GM23338 (cell line): ENCODE measurements at regions not wholly inside any gene's neighbourhood (a gene's known extent, or its start where the extent isn't known, plus 50 kb on each side); places are given as distances from the start of the nearest gene placed in this dataset.

Source experiments
- ATAC-seq: fragments of 200-7000 bp; cut with Tn5 transposase; 3 replicates; pipeline ENCODE4 v1.9.1; 2020
- DNase-seq: peaks from one replicate; pipeline ENCODE4 v3.0.0-alpha.2; 2015; ENCODE audit warnings: low spot score
- H2AFZ ChIP-seq: fragments of 200-600 bp; sonication (generic); 2 replicates; pipeline ENCODE4 v1.8.0; 2016; ENCODE audit warnings: antibody characterized with exemption, mild to moderate bottlenecking, moderate library complexity
- H3F3A ChIP-seq: fragments of 200-600 bp; sonication (generic); replicated peaks from 2 replicates; pipeline ENCODE4 v1.8.0; 2017; ENCODE audit warnings: antibody characterized with exemption, mixed run types, low read depth
- H3K27ac ChIP-seq: fragments of 200-600 bp; sonication (generic); 2 replicates; pipeline ENCODE4 v1.6.1; 2016; ENCODE audit warnings: low read depth
- H3K27me3 ChIP-seq: fragments of 200-600 bp; sonication (generic); 2 replicates; pipeline ENCODE4 v1.8.0; 2016; ENCODE audit warnings: mild to moderate bottlenecking, mixed run types, moderate library complexity; ENCODE audit not compliant: insufficient read depth
- H3K36me3 ChIP-seq: fragments of 200-600 bp; sonication (generic); 2 replicates; pipeline ENCODE4 v1.8.0; 2016; ENCODE audit warnings: mild to moderate bottlenecking; ENCODE audit not compliant: insufficient read depth
- H3K4me1 ChIP-seq: fragments of 200-600 bp; sonication (generic); 2 replicates; pipeline ENCODE4 v1.8.0; 2016; ENCODE audit warnings: mild to moderate bottlenecking, moderate library complexity; ENCODE audit not compliant: insufficient read depth
- H3K4me2 ChIP-seq: fragments of 200-600 bp; sonication (generic); 2 replicates; pipeline ENCODE4 v1.7.1; 2017; ENCODE audit warnings: mixed run types
- H3K4me3 ChIP-seq: fragments of 200-600 bp; sonication (generic); 2 replicates; pipeline ENCODE4 v1.6.1; 2016; ENCODE audit warnings: mixed run types
- H3K79me2 ChIP-seq: fragments of 200-600 bp; sonication (generic); replicated peaks from 2 replicates; pipeline ENCODE4 v1.8.0; 2017; ENCODE audit warnings: mild to moderate bottlenecking; ENCODE audit not compliant: insufficient read depth
- H3K9me2 ChIP-seq: fragments of 200-600 bp; sonication (generic); 2 replicates; pipeline ENCODE4 v1.8.0; 2017; ENCODE audit not compliant: insufficient read depth
- H4K20me1 ChIP-seq: fragments of 200-600 bp; sonication (generic); replicated peaks from 2 replicates; pipeline ENCODE4 v1.8.0; 2017; ENCODE audit warnings: mild to moderate bottlenecking; ENCODE audit not compliant: insufficient read depth
- H3K27ac Mint-ChIP-seq: 2 replicates; pipeline ENCODE4 v1.8.0; 2020; ENCODE audit warnings: inconsistent platforms, mild to moderate bottlenecking, moderate library complexity, mixed read lengths
- H3K27me3 Mint-ChIP-seq: 3 replicates; pipeline ENCODE4 v1.8.0; 2022; ENCODE audit warnings: low read depth, mild to moderate bottlenecking, moderate library complexity, mixed read lengths, inconsistent platforms; ENCODE audit not compliant: insufficient read depth, poor library complexity
- H3K36me3 Mint-ChIP-seq: 3 replicates; pipeline ENCODE4 v1.8.0; 2021; ENCODE audit warnings: low read depth, mild to moderate bottlenecking, inconsistent platforms, moderate library complexity, mixed read lengths
- H3K4me1 Mint-ChIP-seq: 3 replicates; pipeline ENCODE4 v1.8.0; 2020; ENCODE audit warnings: mild to moderate bottlenecking, inconsistent platforms, mixed read lengths
- H3K4me3 Mint-ChIP-seq: 3 replicates; pipeline ENCODE4 v1.8.0; 2021; ENCODE audit warnings: moderate library complexity, mild to moderate bottlenecking, inconsistent platforms, mixed read lengths
- H3K9me3 Mint-ChIP-seq: 3 replicates; pipeline ENCODE4 v1.8.0; 2020; ENCODE audit warnings: moderate library complexity, mild to moderate bottlenecking, inconsistent platforms, mixed read lengths
- CREB1 ChIP-seq: fragments of 250-450 bp; sonication (Bioruptor Pico); IDR thresholded peaks from 2 replicates; pipeline ENCODE4 v1.5.0; 2020; ENCODE audit warnings: low read depth, mild to moderate bottlenecking, moderate library complexity
- EZH2 ChIP-seq: fragments of 200-600 bp; sonication (generic); IDR thresholded peaks from one replicate; pipeline ENCODE4 v1.8.0; 2017; ENCODE audit warnings: antibody characterized with exemption, mild to moderate bottlenecking, low read depth; ENCODE audit not compliant: unreplicated experiment
- EZH2phosphoT487 ChIP-seq: fragments of 200-600 bp; sonication (generic); IDR thresholded peaks from one replicate; pipeline ENCODE4 v1.8.1; 2018; ENCODE audit warnings: antibody characterized with exemption; ENCODE audit not compliant: unreplicated experiment
- JUNB ChIP-seq: IDR thresholded peaks from one replicate; pipeline ENCODE4 v1.6.1; 2016; ENCODE audit warnings: antibody characterized with exemption; ENCODE audit not compliant: unreplicated experiment
- NANOG ChIP-seq: IDR thresholded peaks from 2 replicates; pipeline ENCODE4 v1.6.1; 2016; ENCODE audit warnings: antibody characterized with exemption, borderline replicate concordance
- POLR2AphosphoS5 ChIP-seq: IDR thresholded peaks from 2 replicates; pipeline ENCODE4 v1.6.1; 2016; ENCODE audit warnings: antibody characterized with exemption, low read depth
- STAT1 ChIP-seq: IDR thresholded peaks from one replicate; pipeline ENCODE4 v1.6.1; 2016; ENCODE audit warnings: antibody characterized with exemption; ENCODE audit not compliant: unreplicated experiment
- ZNF114 ChIP-seq: fragments of 250-450 bp; sonication (Bioruptor Pico); IDR thresholded peaks from 2 replicates; pipeline ENCODE4 v1.5.0; 2020; ENCODE audit warnings: mild to moderate bottlenecking, moderate library complexity
- ZNF331 ChIP-seq: fragments of 250-450 bp; sonication (Bioruptor Pico); IDR thresholded peaks from 2 replicates; pipeline ENCODE4 v1.5.0; 2020; ENCODE audit warnings: low read depth, mild to moderate bottlenecking, moderate library complexity
- TF ChIP-seq, protein P1 (sequence below), 2 experiments: fragments of 200-600 bp in 1 of 2; sonication (generic) in 1 of 2; conservative IDR thresholded peaks; 2 replicates each; pipeline versions ENCODE4 v1.5.1 to v1.6.1; 2016 to 2017; ENCODE audit warnings: antibody characterized with exemption in 2 of 2, low read depth in 2 of 2, mild to moderate bottlenecking in 2 of 2, moderate library complexity in 1 of 2
- TF ChIP-seq, protein P2 (sequence below): IDR thresholded peaks from one replicate; pipeline ENCODE4 v1.6.1; 2018; ENCODE audit warnings: antibody characterized with exemption; ENCODE audit not compliant: unreplicated experiment
- TF ChIP-seq, protein P3 (sequence below): IDR thresholded peaks from 2 replicates; pipeline ENCODE4 v1.6.1; 2016; ENCODE audit warnings: antibody characterized with exemption

DNA sequence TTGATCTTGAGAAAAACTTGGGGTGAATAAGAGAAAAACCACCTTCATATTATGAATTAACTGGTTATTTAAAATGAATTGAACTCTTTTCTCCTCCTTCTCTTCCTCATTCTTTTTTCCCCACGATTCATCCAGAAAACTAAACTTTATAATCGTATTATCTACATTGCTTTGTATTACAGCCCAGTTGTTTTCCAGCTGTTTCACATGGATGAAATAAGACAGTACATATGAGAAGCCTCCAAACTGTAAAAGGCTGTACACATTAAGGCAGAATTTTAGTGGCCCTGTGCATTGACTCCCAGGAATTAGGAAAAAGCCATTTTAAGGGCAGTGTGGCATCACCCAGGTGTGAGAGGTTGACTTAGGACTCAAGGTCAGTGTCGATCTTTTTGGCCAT, 80.3 kb upstream of the PGBD5 start:
- no peak overlapping the region for H3K4me3 ChIP-seq
- Mint-ChIP-seq H3K4me3 (no peak overlapping the region), H3K36me3 (no peaks in the 10 kb centered on the region), H3K27me3 (peaks cover 4% of the 10 kb centered on the region), H3K9me3 (no peaks in the 10 kb centered on the region), H3K4me1 (peaks cover 5% of the 10 kb centered on the region; the same call in 2 of the 3 replicates), H3K27ac (no peak overlapping the region)
- no peak for ATAC-seq
- no peak for DNase-seq
- H3K4me2 ChIP-seq, result no peak overlapping the region
- no peak overlapping the region for H3K27ac ChIP-seq
- no peak overlapping the region for H2AFZ ChIP-seq
- no peaks in the 10 kb centered on the region for H3K27me3 ChIP-seq
- no peaks in the 10 kb centered on the region; the same call in 1 of the 2 replicates for H4K20me1 ChIP-seq
- no peaks in the 10 kb centered on the region for H3K9me2 ChIP-seq
- no peak for TF ChIP-seq EZH2
- H3F3A ChIP-seq, result no peaks in the 10 kb centered on the region
- H3K79me2 ChIP-seq, result no peaks in the 10 kb centered on the region
- H3K36me3 ChIP-seq, result no peaks in the 10 kb centered on the region
- no peaks in the 10 kb centered on the region for H3K4me1 ChIP-seq

DNA sequence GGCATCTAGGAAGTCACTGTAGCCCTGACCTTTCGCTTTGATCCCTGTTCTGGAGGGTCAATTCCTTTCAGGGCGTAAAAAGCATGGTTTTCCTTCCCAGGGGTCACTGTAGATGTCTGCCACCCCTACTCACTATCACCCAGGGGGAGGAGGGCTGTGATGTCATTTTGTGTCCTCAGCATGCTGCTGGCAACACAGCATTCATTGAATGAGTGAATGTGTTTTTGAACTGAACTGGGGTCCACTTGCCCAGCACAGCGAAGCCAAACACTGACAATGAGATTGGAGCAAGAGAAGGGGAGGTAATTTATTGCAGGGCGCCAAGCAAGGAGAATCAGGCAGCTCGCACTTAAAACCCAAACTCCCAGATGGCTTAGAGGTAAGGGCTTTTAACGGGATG, 78.2 kb upstream of the PGBD5 start:
- Histone ChIP-seq H3K9me2 (no peaks in the 10 kb centered on the region), H3F3A (no peaks in the 10 kb centered on the region), H3K4me1 (no peaks in the 10 kb centered on the region), H2AFZ (no peak overlapping the region), H3K27ac (no peak overlapping the region), H3K4me2 (no peak overlapping the region), H3K36me3 (no peaks in the 10 kb centered on the region), H4K20me1 (no peaks in the 10 kb centered on the region), H3K27me3 (no peaks in the 10 kb centered on the region), H3K79me2 (no peaks in the 10 kb centered on the region), H3K4me3 (no peak overlapping the region)
- Mint-ChIP-seq H3K27me3 (peaks cover 4% of the 10 kb centered on the region), H3K4me3 (no peak overlapping the region), H3K27ac (no peak overlapping the region), H3K36me3 (peaks cover 4% of the 10 kb centered on the region; the same call in 1 of the 3 replicates), H3K4me1 (peaks cover 5% of the 10 kb centered on the region; the same call in 2 of the 3 replicates), H3K9me3 (peaks cover 14% of the 10 kb centered on the region)
- ATAC-seq (no peak), DNase-seq (no peak)
- TF ChIP-seq, protein P1, sequence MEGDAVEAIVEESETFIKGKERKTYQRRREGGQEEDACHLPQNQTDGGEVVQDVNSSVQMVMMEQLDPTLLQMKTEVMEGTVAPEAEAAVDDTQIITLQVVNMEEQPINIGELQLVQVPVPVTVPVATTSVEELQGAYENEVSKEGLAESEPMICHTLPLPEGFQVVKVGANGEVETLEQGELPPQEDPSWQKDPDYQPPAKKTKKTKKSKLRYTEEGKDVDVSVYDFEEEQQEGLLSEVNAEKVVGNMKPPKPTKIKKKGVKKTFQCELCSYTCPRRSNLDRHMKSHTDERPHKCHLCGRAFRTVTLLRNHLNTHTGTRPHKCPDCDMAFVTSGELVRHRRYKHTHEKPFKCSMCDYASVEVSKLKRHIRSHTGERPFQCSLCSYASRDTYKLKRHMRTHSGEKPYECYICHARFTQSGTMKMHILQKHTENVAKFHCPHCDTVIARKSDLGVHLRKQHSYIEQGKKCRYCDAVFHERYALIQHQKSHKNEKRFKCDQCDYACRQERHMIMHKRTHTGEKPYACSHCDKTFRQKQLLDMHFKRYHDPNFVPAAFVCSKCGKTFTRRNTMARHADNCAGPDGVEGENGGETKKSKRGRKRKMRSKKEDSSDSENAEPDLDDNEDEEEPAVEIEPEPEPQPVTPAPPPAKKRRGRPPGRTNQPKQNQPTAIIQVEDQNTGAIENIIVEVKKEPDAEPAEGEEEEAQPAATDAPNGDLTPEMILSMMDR (conservative IDR thresholded peaks at IDR 0.05; ENCODE audit: low read depth in 2 of 2), result no peak
- TF ChIP-seq NANOG, result no peak
- TF ChIP-seq ZNF331, result no peak
- TF ChIP-seq EZH2, result no peak
- TF ChIP-seq CREB1 (CRISPR knock-in tag), result no peak
- TF ChIP-seq, protein P2, sequence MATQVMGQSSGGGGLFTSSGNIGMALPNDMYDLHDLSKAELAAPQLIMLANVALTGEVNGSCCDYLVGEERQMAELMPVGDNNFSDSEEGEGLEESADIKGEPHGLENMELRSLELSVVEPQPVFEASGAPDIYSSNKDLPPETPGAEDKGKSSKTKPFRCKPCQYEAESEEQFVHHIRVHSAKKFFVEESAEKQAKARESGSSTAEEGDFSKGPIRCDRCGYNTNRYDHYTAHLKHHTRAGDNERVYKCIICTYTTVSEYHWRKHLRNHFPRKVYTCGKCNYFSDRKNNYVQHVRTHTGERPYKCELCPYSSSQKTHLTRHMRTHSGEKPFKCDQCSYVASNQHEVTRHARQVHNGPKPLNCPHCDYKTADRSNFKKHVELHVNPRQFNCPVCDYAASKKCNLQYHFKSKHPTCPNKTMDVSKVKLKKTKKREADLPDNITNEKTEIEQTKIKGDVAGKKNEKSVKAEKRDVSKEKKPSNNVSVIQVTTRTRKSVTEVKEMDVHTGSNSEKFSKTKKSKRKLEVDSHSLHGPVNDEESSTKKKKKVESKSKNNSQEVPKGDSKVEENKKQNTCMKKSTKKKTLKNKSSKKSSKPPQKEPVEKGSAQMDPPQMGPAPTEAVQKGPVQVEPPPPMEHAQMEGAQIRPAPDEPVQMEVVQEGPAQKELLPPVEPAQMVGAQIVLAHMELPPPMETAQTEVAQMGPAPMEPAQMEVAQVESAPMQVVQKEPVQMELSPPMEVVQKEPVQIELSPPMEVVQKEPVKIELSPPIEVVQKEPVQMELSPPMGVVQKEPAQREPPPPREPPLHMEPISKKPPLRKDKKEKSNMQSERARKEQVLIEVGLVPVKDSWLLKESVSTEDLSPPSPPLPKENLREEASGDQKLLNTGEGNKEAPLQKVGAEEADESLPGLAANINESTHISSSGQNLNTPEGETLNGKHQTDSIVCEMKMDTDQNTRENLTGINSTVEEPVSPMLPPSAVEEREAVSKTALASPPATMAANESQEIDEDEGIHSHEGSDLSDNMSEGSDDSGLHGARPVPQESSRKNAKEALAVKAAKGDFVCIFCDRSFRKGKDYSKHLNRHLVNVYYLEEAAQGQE, result no peak
- no peak for TF ChIP-seq EZH2phosphoT487
- TF ChIP-seq ZNF114 (CRISPR knock-in tag), result no peak
- TF ChIP-seq POLR2AphosphoS5, result no peak
- TF ChIP-seq, protein P3, sequence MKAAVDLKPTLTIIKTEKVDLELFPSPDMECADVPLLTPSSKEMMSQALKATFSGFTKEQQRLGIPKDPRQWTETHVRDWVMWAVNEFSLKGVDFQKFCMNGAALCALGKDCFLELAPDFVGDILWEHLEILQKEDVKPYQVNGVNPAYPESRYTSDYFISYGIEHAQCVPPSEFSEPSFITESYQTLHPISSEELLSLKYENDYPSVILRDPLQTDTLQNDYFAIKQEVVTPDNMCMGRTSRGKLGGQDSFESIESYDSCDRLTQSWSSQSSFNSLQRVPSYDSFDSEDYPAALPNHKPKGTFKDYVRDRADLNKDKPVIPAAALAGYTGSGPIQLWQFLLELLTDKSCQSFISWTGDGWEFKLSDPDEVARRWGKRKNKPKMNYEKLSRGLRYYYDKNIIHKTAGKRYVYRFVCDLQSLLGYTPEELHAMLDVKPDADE, result no peak
- TF ChIP-seq STAT1, result no peak
- TF ChIP-seq JUNB, result no peak
